ENCODE measurements at regions not wholly inside any gene's neighbourhood (a gene's known extent, or its start where the extent isn't known, plus 50 kb on each side); places are given as distances from the start of the nearest gene placed in this dataset.

GRCh38 chr12:75842090-75842489 lies 189.5 kb downstream of the PHLDA1 start:
- DNase-seq (ENCODE audit: low read depth, low spot score) = no peak

GRCh38 chr12:75840994-75841355 lies 190.6 kb downstream of the PHLDA1 start:
- no peak for DNase-seq (ENCODE audit: low read depth, low spot score)

GRCh38 chr12:75838309-75838708 lies 193.3 kb downstream of the PHLDA1 start:
- DNase-seq (ENCODE audit: low read depth, low spot score) = no peak

- no peak for DNase-seq (ENCODE audit: low read depth, low spot score)
Observed at GRCh38 chr12:75837700-75838099, 193.9 kb downstream of the PHLDA1 start.

- DNase-seq (ENCODE audit: low read depth, low spot score) = no peak
Observed at GRCh38 chr12:75836533-75836932, 195.0 kb downstream of the PHLDA1 start.

GRCh38 chr12:75834591-75834990 lies 197.0 kb downstream of the PHLDA1 start:
- no peak for DNase-seq (ENCODE audit: low read depth, low spot score)

GRCh38 chr12:75833268-75833667 lies 198.3 kb downstream of the PHLDA1 start:
- no peak for DNase-seq (ENCODE audit: low read depth, low spot score)

GRCh38 chr12:75831402-75831801 lies 200.2 kb downstream of the PHLDA1 start:
- no peak for DNase-seq (ENCODE audit: low read depth, low spot score)

GRCh38 chr12:75827061-75827460 lies 204.5 kb downstream of the PHLDA1 start:
- DNase-seq (ENCODE audit: low read depth, low spot score) = no peak

- DNase-seq (ENCODE audit: low read depth, low spot score) = no peak
Observed at GRCh38 chr12:75825686-75826085, 205.9 kb downstream of the PHLDA1 start.

GRCh38 chr12:75823475-75823874 lies 208.1 kb downstream of the PHLDA1 start:
- DNase-seq (ENCODE audit: low read depth, low spot score) = no peak

- DNase-seq (ENCODE audit: low read depth, low spot score) = no peak
Observed at GRCh38 chr12:75822416-75822815, 209.2 kb downstream of the PHLDA1 start.

GRCh38 chr12:75820848-75821578 lies 210.6 kb downstream of the PHLDA1 start:
- DNase-seq (ENCODE audit: low read depth, low spot score) = no peak

GRCh38 chr12:75820071-75820470 lies 211.5 kb downstream of the PHLDA1 start:
- DNase-seq (ENCODE audit: low read depth, low spot score) = no peak

GRCh38 chr12:75819512-75819911 lies 212.1 kb downstream of the PHLDA1 start:
- DNase-seq (ENCODE audit: low read depth, low spot score) = no peak

- no peak for DNase-seq (ENCODE audit: low read depth, low spot score)
Observed at GRCh38 chr12:75818863-75819262, 212.7 kb downstream of the PHLDA1 start.

GRCh38 chr12:75816897-75817296 lies 214.7 kb downstream of the PHLDA1 start:
- DNase-seq (ENCODE audit: low read depth, low spot score) = no peak

- no peak for DNase-seq (ENCODE audit: low read depth, low spot score)
Observed at GRCh38 chr12:75815756-75816155, 215.8 kb downstream of the PHLDA1 start.

- DNase-seq (ENCODE audit: low read depth, low spot score) = no peak
Observed at GRCh38 chr12:75814851-75815754, 216.5 kb downstream of the PHLDA1 start.

- DNase-seq (ENCODE audit: low read depth, low spot score) = no peak
Observed at GRCh38 chr12:75813072-75813471, 218.5 kb downstream of the PHLDA1 start.

- DNase-seq (ENCODE audit: low read depth, low spot score) = no peak
Observed at GRCh38 chr12:75812271-75813018, 219.1 kb downstream of the PHLDA1 start.

- no peak for DNase-seq (ENCODE audit: low read depth, low spot score)
Observed at GRCh38 chr12:75809746-75810145, 221.8 kb downstream of the PHLDA1 start.
